HEK293T (cell line): ENCODE measurements at regions not wholly inside any gene's neighbourhood (a gene's known extent, or its start where the extent isn't known, plus 50 kb on each side); places are given as distances from the start of the nearest gene placed in this dataset.

Experiments used
- CTCF ChIA-PET: fragments of 350-600 bp; formaldehyde crosslinking; extraction: SDS; loops from one replicate; lab custom pipeline; 2021; ENCODE audit warnings: antibody characterized with exemption, inconsistent platforms; lab: Yijun Ruan, JAX
- POLR2A ChIA-PET: fragments of 350-600 bp; formaldehyde crosslinking; extraction: SDS; loops from one replicate; lab custom pipeline; 2020; ENCODE audit warnings: antibody characterized with exemption, inconsistent platforms; lab: Yijun Ruan, JAX
- DNase-seq: peaks from one replicate; pipeline ENCODE4 v3.0.0; 2012; ENCODE audit warnings: mixed read lengths; ENCODE audit errors: extremely low spot score
- ARNT ChIP-seq: fragments of 450-650 bp; IDR thresholded peaks from 2 replicates; pipeline ENCODE4 v1.6.1; 2017; ENCODE audit warnings: mild to moderate bottlenecking
- BHLHE40 ChIP-seq: fragments of 450-650 bp; IDR thresholded peaks from 2 replicates; pipeline ENCODE4 v1.6.1; 2016; ENCODE audit warnings: mild to moderate bottlenecking, moderate library complexity, borderline replicate concordance
- CTBP1 ChIP-seq: fragments of 450-650 bp; IDR thresholded peaks from 2 replicates; pipeline ENCODE4 v1.6.1; 2016; ENCODE audit warnings: borderline replicate concordance
- ELF4 ChIP-seq: fragments of 450-650 bp; IDR thresholded peaks from 2 replicates; pipeline ENCODE4 v1.6.1; 2017; ENCODE audit warnings: antibody characterized with exemption
- FOXA1 ChIP-seq: fragments of 450-650 bp; IDR thresholded peaks from 2 replicates; pipeline ENCODE4 v1.6.1; 2016; ENCODE audit warnings: mild to moderate bottlenecking
- FOXK2 ChIP-seq: fragments of 450-650 bp; IDR thresholded peaks from 2 replicates; pipeline ENCODE4 v1.6.1; 2016; ENCODE audit warnings: mild to moderate bottlenecking
- FOXM1 ChIP-seq: fragments of 450-650 bp; IDR thresholded peaks from 2 replicates; pipeline ENCODE4 v1.6.1; 2017; ENCODE audit warnings: mild to moderate bottlenecking, borderline replicate concordance
- HDGF ChIP-seq: fragments of 450-650 bp; IDR thresholded peaks from 2 replicates; pipeline ENCODE4 v1.6.1; 2017; ENCODE audit warnings: antibody characterized with exemption, borderline replicate concordance
- L3MBTL2 ChIP-seq: fragments of 450-650 bp; conservative IDR thresholded peaks from 2 replicates; pipeline ENCODE4 v1.6.1; 2016; ENCODE audit warnings: mild to moderate bottlenecking
- LEF1 ChIP-seq: fragments of 450-650 bp; IDR thresholded peaks from 2 replicates; pipeline ENCODE4 v1.6.1; 2017; ENCODE audit warnings: mild to moderate bottlenecking, borderline replicate concordance
- NFRKB ChIP-seq: fragments of 450-650 bp; IDR thresholded peaks from 2 replicates; pipeline ENCODE4 v1.6.1; 2016; ENCODE audit warnings: mild to moderate bottlenecking, moderate library complexity
- SP1 ChIP-seq: fragments of 450-650 bp; IDR thresholded peaks from 2 replicates; pipeline ENCODE4 v1.6.1; 2017
- SUZ12 ChIP-seq: fragments of 450-650 bp; IDR thresholded peaks from 2 replicates; pipeline ENCODE4 v1.6.1; 2016; ENCODE audit warnings: mild to moderate bottlenecking
- TARDBP ChIP-seq: fragments of 450-650 bp; IDR thresholded peaks from 2 replicates; pipeline ENCODE4 v1.6.1; 2016
- ZNF384 ChIP-seq: fragments of 450-650 bp; IDR thresholded peaks from 2 replicates; pipeline ENCODE4 v1.6.1; 2016
- TF ChIP-seq, protein P1 (sequence below): fragments of 450-650 bp; IDR thresholded peaks from 2 replicates; pipeline ENCODE4 v1.6.1; 2016

DNA sequence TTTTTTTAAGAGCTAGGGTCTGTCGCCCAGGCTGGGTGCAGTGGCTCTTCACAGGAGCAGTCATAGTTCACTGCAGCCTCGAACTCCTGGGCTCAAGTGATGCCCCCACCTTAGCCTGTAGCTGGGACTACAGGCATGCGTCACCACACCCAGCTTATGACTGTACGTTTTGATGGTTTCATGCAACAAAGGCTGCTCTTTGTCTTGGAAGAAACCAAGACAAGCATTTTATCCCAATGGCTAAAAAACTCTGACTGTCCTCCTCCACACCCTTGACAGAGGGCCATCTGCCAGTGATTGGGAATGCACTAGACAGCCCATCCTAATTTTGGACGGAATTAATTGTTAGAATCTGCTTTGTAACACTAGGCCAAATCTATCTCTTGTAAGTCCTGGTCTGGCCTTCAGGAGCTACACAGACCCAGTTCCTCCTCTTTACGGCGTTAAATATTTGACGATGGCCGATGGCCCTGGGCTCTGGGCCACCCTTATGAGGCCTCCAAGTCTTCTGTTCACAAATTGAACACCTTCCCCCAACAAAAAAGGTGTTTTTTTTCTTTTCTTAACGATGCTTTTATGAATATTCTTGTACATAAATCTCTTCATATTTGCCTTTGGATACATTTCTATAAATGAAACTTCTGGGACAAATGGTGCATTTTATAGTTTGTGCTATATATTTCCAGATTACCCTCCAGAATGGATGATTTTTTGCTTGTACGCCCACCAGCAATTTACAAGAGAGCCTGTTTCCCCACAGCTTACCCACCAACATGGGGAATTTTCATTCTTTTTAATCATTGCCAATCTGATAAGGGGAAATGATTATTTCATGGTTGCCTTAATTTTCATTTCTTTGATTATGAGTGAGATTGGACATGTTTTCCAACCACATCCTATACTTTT lies 104.8 kb upstream of the SLC25A33 start:
- TF ChIP-seq, protein P1, sequence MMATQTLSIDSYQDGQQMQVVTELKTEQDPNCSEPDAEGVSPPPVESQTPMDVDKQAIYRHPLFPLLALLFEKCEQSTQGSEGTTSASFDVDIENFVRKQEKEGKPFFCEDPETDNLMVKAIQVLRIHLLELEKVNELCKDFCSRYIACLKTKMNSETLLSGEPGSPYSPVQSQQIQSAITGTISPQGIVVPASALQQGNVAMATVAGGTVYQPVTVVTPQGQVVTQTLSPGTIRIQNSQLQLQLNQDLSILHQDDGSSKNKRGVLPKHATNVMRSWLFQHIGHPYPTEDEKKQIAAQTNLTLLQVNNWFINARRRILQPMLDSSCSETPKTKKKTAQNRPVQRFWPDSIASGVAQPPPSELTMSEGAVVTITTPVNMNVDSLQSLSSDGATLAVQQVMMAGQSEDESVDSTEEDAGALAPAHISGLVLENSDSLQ = no peak
- no peak for TF ChIP-seq ZNF384
- no peak for TF ChIP-seq HDGF

DNA sequence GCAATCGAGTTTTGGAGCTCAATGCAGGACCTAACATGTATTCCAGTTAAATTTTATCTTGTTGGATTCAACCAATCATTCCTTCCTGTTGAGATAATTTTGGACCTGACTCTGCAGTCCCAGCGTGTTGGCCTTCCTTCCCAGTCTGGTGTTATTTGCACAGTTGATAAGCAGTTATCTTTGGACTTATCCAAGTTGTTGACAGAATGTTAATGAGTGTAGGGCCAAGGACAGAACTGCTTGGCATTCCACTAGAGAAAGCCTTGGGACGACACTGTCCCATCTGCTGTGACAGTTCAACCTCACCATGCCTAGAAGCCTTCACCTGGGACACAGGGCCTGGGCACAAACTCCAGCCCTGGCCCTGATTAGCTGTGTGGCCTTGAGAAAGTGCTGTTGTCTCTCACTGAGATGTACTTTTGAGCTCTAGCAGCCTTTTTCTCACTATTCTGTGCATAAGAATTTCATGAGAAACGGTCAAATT lies 104.1 kb upstream of the SLC25A33 start:
- POLR2A ChIA-PET = no interaction called here
- no peak for DNase-seq
- CTCF ChIA-PET = no interaction called here
- TF ChIP-seq FOXM1 (no peak), CTBP1 (no peak), FOXK2 (no peak), L3MBTL2 (no peak), SP1 (no peak), ZNF384 (no peak), NFRKB (no peak), BHLHE40 (no peak), SUZ12 (no peak), HDGF (no peak)
- TF ChIP-seq, protein P1 = no peak

More for the DNA sequence above, 104.8 kb upstream of the SLC25A33 start:
- POLR2A ChIA-PET = no interaction called here
- DNase-seq = no peak
- CTCF ChIA-PET = no interaction called here

DNA sequence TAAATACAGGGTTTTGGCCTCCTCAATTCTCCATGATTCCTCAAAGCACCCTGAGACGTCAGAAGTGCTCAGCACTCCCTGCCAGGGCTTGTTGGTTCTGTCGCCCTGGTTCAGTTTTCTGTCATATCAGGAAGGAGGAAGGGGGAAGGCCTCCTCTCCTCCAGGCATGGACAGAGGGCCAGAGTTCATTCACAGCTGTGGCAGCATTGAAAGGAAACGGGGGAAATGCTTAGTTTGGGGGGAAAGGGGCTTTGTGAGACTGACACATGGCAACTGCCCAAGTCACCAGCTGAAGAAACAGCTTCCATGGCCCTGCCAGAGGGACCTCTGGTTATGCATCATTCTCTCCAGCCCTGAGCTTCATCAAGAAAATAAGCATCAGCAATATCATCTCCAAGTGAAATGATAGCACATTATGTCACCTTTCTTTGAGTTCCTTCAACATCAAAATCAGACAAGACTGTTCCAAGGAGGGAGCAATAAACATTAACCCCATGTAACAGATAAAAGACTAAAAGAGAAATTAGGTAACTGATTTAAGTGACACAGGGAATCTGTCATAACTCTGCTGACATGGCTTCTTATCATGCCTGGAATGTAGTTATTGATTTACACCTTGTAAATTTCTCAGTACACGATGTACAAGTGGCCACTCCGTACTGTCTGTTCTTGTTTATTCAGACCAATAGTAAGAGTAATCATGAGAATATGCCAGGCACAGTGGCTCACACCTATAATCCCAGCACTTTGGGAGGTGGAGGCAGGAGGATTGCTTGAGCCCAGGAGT lies 103.2 kb upstream of the SLC25A33 start:
- ChIA-PET POLR2A (no interaction called here), CTCF (no interaction called here)
- no peak for DNase-seq
- TF ChIP-seq ELF4 (no peak), NFRKB (no peak), FOXK2 (no peak), L3MBTL2 (no peak), SUZ12 (no peak), BHLHE40 (no peak), FOXM1 (no peak), FOXA1 (no peak), SP1 (no peak), HDGF (no peak), TARDBP (no peak), ZNF384 (no peak), CTBP1 (no peak), ARNT (no peak), LEF1 (no peak)
- TF ChIP-seq, protein P1 = no peak

DNA sequence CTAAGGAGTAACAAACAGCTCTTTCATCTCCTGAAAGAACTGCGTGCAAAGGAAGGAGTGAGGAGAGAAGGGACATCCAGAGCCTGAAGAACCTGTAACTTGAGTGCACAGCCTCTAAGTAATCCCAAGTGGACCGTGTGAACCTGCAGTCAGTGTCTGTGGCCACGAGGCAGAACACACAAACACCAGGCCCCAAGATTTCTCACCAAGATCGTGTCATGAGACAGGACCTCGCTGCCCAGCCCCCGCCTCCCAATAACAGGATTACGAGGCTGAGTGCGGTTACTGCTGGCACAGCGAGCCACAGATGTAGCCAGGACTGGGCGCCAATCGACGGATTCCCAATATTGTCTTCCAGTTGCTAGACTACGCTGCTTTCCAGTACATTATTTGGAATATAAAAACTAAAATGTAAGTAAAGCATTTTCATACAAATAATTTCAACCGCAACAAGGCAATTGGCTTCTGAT lies 101.3 kb upstream of the SLC25A33 start:
- no peak for DNase-seq

DNA sequence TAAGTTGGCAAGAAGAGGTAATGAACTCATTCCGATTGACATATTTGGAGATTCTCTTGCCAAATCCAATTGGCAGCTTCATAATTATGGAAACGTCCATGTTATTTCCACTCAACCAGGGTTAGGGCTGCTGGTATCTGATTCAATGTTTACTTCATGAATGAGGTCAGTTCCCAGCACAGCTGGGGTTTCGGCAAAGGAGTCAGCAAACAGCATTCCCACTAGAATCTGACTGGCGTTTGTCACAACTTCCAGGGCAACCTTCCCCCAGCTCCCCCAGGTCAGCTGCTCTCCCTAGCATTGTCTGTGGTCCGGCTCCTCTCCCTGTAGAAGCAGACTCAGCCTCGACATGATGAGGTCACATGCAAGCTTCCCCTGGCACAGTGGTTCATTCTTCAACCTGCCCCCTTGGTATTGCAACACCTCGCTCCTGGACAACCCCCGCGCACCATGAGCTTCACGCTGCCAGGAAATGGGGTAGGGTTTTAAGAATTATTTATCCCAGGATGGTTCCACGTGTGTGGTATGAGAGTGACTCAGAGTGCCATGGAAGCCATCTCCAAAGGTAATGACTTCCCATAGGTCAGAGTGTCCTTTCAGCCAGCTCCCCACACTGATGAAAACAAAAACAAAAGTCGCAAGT lies 100.7 kb upstream of the SLC25A33 start:
- POLR2A ChIA-PET = interaction anchor here (1.0 to 2.5 kb wide), 2 partner anchors 9 to 17 kb away, joined by 4 to 12 read pairs; no protein-coding TSS in a partner anchor
- CTCF ChIA-PET = interaction anchor here (0.9 to 2.3 kb wide), 2 partner anchors 11 to 17 kb away, joined by 3 to 8 read pairs; no protein-coding TSS in a partner anchor
- no peak for TF ChIP-seq FOXM1
- TF ChIP-seq LEF1 = no peak
- no peak for TF ChIP-seq ELF4
- TF ChIP-seq ARNT = no peak
- TF ChIP-seq SUZ12 = no peak
- no peak for TF ChIP-seq ZNF384
- TF ChIP-seq CTBP1 = no peak
- TF ChIP-seq FOXA1 = no peak
- TF ChIP-seq BHLHE40 = no peak
- TF ChIP-seq L3MBTL2 = no peak
- no peak for TF ChIP-seq FOXK2
- TF ChIP-seq HDGF = no peak
- no peak for TF ChIP-seq NFRKB
- TF ChIP-seq SP1 = no peak
- TF ChIP-seq, protein P1 = no peak
- no peak for TF ChIP-seq TARDBP
- no peak for DNase-seq

More for the DNA sequence above, 101.3 kb upstream of the SLC25A33 start:
- ChIA-PET CTCF (interaction anchor here (0.9 to 2.3 kb wide), 2 partner anchors 11 to 18 kb away, joined by 3 to 8 read pairs; no protein-coding TSS in a partner anchor), POLR2A (interaction anchor here (0.7 to 2.5 kb wide), 3 partner anchors 9 to 68 kb away, joined by 3 to 12 read pairs (median 4); no protein-coding TSS in a partner anchor)
- no peak for TF ChIP-seq FOXK2
- no peak for TF ChIP-seq BHLHE40
- TF ChIP-seq FOXA1 = no peak
- TF ChIP-seq TARDBP = no peak
- TF ChIP-seq ELF4 = no peak
- no peak for TF ChIP-seq ARNT
- TF ChIP-seq NFRKB = no peak
- no peak for TF ChIP-seq L3MBTL2
- no peak for TF ChIP-seq LEF1
- no peak for TF ChIP-seq CTBP1
- no peak for TF ChIP-seq FOXM1
